ENCODE measurements at regions not wholly inside any gene's neighbourhood (a gene's known extent, or its start where the extent isn't known, plus 50 kb on each side); places are given as distances from the start of the nearest gene placed in this dataset.
A peak's percentile ranks its signal among the peaks of the same experiment; 100 is the strongest.

DNA sequence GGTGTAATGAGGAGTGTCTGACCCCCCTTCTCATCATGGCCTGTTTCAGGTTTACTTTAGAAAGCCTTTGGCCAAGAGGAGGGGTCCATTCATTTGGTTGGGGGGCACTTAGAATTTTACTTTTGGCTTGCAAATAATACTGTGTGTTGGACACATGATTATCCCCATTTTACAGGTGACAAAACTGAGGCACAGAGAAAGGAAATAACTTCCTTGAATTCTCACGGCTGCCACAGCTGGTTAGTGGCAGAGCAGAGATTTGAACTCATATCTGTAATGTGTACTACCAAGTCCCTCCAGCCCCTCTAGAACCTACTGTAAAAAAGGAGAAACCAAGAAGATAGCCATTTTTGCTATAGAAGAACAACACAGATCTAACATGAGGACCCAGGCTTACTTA, 124.8 kb upstream of the NDUFV2 start:
- Histone ChIP-seq H3K36me3 (ENCODE audit: control insufficient read depth in 2 of 2, insufficient read depth in 1 of 2, low read length in 2 of 2) (no peaks in the 10 kb centered on the region), H3K9me3 (ENCODE audit: control insufficient read depth, insufficient read depth, low read depth, low read length) (no peaks in the 10 kb centered on the region), H3K4me3 (ENCODE audit: low read depth, low read length) (no peak overlapping the region), H3K4me1 (ENCODE audit: control insufficient read depth, insufficient read depth, low read length) (no peaks in the 10 kb centered on the region), H3K27ac (ENCODE audit: extremely low read depth, low read depth, low read length) (no peak overlapping the region)
- POLR2A ChIA-PET: no interaction called here
- TF ChIP-seq ZNF768 (tag by site-specific recombination; IDR thresholded peaks at IDR 0.05) (no peak), ZNF140 (tag by site-specific recombination; IDR thresholded peaks at IDR 0.05) (no peak), ZNF24 (tag by site-specific recombination; IDR thresholded peaks at IDR 0.05) (no peak), ZBTB7A (tag by site-specific recombination; IDR thresholded peaks at IDR 0.05; ENCODE audit: low read depth) (no peak), ZFP41 (tag by site-specific recombination; IDR thresholded peaks at IDR 0.05; ENCODE audit: borderline replicate concordance) (no peak), ZNF645 (tag by site-specific recombination; IDR thresholded peaks at IDR 0.05) (no peak), SP7 (tag by site-specific recombination; IDR thresholded peaks at IDR 0.05) (no peak), ZNF174 (tag by site-specific recombination; IDR thresholded peaks at IDR 0.05) (no peak), MYNN (tag by site-specific recombination; IDR thresholded peaks at IDR 0.05; ENCODE audit: borderline replicate concordance) (no peak), ZNF677 (tag by site-specific recombination; IDR thresholded peaks at IDR 0.05) (no peak), GLIS2 (tag by site-specific recombination; IDR thresholded peaks at IDR 0.05) (no peak), ZNF202 (tag by site-specific recombination; IDR thresholded peaks at IDR 0.05; ENCODE audit: borderline replicate concordance) (no peak), ZNF639 (tag by site-specific recombination; IDR thresholded peaks at IDR 0.05) (no peak)
- TF ChIP-seq, protein P1, sequence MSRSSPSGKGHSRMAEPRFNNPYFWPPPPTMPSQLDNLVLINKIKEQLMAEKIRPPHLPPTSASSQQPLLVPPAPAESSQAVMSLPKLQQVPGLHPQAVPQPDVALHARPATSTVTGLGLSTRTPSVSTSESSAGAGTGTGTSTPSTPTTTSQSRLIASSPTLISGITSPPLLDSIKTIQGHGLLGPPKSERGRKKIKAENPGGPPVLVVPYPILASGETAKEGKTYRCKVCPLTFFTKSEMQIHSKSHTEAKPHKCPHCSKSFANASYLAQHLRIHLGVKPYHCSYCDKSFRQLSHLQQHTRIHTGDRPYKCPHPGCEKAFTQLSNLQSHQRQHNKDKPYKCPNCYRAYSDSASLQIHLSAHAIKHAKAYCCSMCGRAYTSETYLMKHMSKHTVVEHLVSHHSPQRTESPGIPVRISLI (tag by site-specific recombination; IDR thresholded peaks at IDR 0.05): no peak
- TF ChIP-seq, protein P2, sequence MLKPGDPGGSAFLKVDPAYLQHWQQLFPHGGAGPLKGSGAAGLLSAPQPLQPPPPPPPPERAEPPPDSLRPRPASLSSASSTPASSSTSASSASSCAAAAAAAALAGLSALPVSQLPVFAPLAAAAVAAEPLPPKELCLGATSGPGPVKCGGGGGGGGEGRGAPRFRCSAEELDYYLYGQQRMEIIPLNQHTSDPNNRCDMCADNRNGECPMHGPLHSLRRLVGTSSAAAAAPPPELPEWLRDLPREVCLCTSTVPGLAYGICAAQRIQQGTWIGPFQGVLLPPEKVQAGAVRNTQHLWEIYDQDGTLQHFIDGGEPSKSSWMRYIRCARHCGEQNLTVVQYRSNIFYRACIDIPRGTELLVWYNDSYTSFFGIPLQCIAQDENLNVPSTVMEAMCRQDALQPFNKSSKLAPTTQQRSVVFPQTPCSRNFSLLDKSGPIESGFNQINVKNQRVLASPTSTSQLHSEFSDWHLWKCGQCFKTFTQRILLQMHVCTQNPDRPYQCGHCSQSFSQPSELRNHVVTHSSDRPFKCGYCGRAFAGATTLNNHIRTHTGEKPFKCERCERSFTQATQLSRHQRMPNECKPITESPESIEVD (tag by site-specific recombination; IDR thresholded peaks at IDR 0.05): no peak
- CTCF ChIA-PET: interaction anchor here (0.9 to 2.4 kb wide), 3 partner anchors 10 to 282 kb away, joined by 3 to 11 read pairs (median 7); no protein-coding TSS in a partner anchor

DNA sequence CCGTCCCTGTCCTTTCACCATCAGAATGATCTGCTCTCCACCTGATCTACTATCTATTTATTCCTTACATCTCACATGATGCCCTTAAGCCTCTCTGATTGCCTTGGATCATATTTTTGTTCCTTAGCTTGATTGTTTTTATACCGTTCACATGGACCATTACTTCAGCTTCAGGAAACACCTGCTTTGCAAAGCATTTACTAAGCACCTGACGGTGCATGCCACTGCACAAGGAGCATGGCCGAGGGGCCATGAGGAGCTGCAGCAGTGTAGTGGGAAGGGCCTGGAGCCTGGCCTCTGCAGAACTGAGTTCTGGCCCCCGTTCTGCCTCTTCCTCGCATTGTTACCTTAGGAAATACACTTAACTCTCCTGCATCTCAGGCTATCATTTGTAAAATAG, 124.1 kb upstream of the NDUFV2 start:
- Histone ChIP-seq H3K9me3 (ENCODE audit: control insufficient read depth, insufficient read depth, low read depth, low read length) (no peaks in the 10 kb centered on the region), H3K4me1 (ENCODE audit: control insufficient read depth, insufficient read depth, low read length) (no peaks in the 10 kb centered on the region), H3K36me3 (ENCODE audit: control insufficient read depth in 2 of 2, insufficient read depth in 1 of 2, low read length in 2 of 2) (no peaks in the 10 kb centered on the region), H3K4me3 (ENCODE audit: low read depth, low read length) (no peak overlapping the region), H3K27ac (ENCODE audit: extremely low read depth, low read depth, low read length) (no peak overlapping the region)
- CTCF ChIA-PET: interaction anchor here (0.7 to 2.4 kb wide), 6 partner anchors 8 to 306 kb away, joined by 3 to 11 read pairs (median 4); no protein-coding TSS in a partner anchor
- TF ChIP-seq ZNF692 (tag by site-specific recombination; IDR thresholded peaks at IDR 0.05): no peak
- 0 out of 2 replicates have a peak, but pooled peaks have one; percentile 45 for TF ChIP-seq ZNF10 (tag by site-specific recombination; IDR thresholded peaks at IDR 0.05)
- POLR2A ChIA-PET: no interaction called here
